Adipose tissue (tissue), 3 donors: ENCODE measurements at regions not wholly inside any gene's neighbourhood (a gene's known extent, or its start where the extent isn't known, plus 50 kb on each side); places are given as distances from the start of the nearest gene placed in this dataset.

Source experiments
- H3K27ac ChIP-seq: one replicate; pipeline ENCODE4 v1.5.1; 2013; ENCODE audit warnings: low read depth, low read length
- WGBS, 3 donors: extraction: QIAGEN DNeasy Blood & Tissue Kit; methylation state at CpG; one replicate each; pipeline ENCODE4 v1.1.7; 2013; 5-methylcytosine and 5-hydroxymethylcytosine counted together
- donor health status: healthy with polysubstance abuse.
- donor health status: Bipolar disorder and iron deficiency.
- donor health status: healthy.

DNA sequence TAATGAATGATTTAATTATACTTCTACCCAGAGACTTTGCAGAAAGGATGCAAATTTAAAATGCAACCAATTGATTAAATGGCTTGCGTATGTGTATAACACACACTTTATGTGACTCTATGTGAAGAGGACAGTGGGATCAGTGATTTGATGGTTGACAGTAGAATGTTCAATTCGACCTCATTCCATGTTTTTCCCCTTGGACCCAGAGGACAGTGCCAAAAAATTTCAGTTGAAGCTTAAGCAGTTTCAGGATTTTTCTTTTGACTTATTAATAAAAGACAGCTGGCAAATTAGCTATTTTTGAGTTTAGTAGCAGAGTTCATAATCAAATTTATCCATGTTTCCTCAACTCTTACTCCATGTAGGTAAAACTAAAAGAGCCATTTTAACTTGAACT is 742.4 kb upstream of the NR2F2 start:
- H3K27ac ChIP-seq, result no peak overlapping the region
- WGBS, 3 donors, result 61 to 76% (median 68%) methylated on average over 2 of the region's 2 CpGs

DNA sequence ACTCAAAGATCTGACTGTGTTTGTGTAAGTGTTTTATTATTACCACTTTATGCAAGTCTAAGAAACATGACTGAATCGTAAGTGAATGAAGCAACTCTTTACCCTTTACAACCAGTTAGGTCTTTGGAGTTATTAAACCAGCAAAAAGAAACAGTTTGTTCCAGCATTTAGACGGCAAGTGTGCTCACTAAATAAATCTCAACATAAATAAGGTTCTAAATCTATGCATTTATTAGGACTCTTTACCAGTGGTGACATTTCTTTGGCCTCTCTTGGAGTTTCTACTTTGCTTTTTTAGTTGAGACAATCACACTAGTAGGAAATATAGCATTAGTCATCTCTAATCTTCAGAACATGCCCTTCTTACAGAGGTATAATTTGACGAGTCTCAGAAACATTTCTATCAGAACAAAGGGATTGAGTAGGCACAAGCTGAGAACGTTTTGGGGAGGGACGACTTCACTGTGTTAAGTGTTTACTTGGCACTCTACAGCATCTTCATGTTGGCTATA is 739.9 kb upstream of the NR2F2 start:
- no peak overlapping the region for H3K27ac ChIP-seq

GRCh38 chr15:95591270-95591669 is 739.2 kb upstream of the NR2F2 start:
- H3K27ac ChIP-seq, result no peak overlapping the region
- 78 to 89% (median 79%) methylated on average over 5 of the region's 5 CpGs for WGBS, 3 donors

More for the DNA sequence above, 739.9 kb upstream of the NR2F2 start:
- WGBS, 3 donors, result 49 to 70% (median 61%) methylated on average over 5 of the region's 5 CpGs

DNA sequence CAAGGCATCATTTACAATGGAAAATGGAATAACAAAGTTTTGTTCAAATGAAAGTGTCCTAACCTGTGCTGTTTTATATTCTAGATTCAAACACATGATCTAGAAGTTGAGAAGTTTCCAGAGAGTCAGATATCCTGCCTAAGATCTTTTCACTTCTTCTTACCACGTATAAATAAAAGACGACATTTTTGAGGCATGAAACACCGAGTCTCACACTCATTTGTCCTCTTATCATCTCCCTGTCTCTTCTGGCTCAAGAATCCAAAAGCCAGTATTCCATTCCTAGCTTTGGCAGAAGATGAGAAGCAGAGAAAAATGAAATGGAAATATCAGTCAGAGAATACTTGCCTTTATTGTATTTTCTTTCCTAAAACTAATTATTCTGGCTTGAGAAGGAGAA is 738.6 kb upstream of the NR2F2 start:
- no peak overlapping the region for H3K27ac ChIP-seq
- 60 to 65% (median 60%) methylated on average over 3 of the region's 3 CpGs for WGBS, 3 donors

GRCh38 chr15:95594496-95594895 is 736.0 kb upstream of the NR2F2 start:
- WGBS, 3 donors, result 77 to 95% (median 91%) methylated on average over 4 of the region's 4 CpGs
- no peak overlapping the region for H3K27ac ChIP-seq

GRCh38 chr15:95595759-95596158 is 734.7 kb upstream of the NR2F2 start:
- H3K27ac ChIP-seq, result no peak overlapping the region

GRCh38 chr15:95596496-95596895 is 734.0 kb upstream of the NR2F2 start:
- WGBS, 3 donors, result 61 to 63% (median 62%) methylated on average over 6 of the region's 6 CpGs

GRCh38 chr15:95598251-95598855 is 732.1 kb upstream of the NR2F2 start:
- WGBS, 3 donors, result 50 to 67% (median 64%) methylated on average over 8 of the region's 8 CpGs
- H3K27ac ChIP-seq, result no peak overlapping the region

More at GRCh38 chr15:95596496-95596895, 734.0 kb upstream of the NR2F2 start:
- no peak overlapping the region for H3K27ac ChIP-seq

DNA sequence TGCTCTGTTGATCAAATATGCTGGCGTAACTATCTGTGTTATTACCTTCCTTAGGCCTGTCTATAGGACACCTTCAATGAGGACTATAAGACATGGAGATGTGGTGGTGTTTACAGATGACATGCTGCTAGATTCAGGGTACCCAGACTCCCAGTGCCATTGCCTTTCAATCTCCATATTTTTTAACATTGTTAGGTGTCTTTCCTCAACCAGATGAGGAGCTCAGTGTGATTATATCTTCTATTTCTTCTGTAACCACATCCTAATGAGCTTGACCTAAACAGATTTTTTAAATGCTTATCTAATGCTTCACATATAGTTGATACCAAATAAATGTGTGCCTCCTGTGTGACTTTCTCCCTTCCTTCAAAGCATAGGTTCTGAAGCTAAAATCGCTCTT is 730.1 kb upstream of the NR2F2 start:
- H3K27ac ChIP-seq, result no peak overlapping the region
- 83 to 96% (median 94%) methylated on average over 2 of the region's 2 CpGs for WGBS, 3 donors

- H3K27ac ChIP-seq, result no peak overlapping the region
- 91 to 97% (median 95%) methylated on average over 3 of the region's 3 CpGs for WGBS, 3 donors
Observed at GRCh38 chr15:95600884-95601283, 729.6 kb upstream of the NR2F2 start.

DNA sequence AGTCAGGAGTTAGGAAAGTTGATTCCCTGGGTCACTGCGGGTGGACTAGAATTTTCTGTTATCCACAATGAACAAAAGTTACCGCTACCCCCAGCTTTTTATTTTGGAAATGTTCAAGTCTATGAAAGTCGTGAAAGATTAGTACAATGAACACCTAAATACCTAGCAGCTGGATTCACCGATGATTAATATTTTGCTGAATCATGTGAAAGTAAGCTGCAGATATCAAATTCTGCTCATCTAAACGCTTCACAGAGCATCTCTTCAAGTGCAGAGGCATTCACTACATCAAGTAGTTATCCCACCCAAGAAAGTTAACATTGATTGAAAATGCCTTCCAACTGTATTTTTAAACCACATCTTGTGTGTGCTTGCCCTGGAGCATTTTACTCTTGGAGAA is 729.0 kb upstream of the NR2F2 start:
- WGBS, 3 donors, result 86 to 93% (median 92%) methylated on average over 5 of the region's 5 CpGs
- H3K27ac ChIP-seq, result no peak overlapping the region

DNA sequence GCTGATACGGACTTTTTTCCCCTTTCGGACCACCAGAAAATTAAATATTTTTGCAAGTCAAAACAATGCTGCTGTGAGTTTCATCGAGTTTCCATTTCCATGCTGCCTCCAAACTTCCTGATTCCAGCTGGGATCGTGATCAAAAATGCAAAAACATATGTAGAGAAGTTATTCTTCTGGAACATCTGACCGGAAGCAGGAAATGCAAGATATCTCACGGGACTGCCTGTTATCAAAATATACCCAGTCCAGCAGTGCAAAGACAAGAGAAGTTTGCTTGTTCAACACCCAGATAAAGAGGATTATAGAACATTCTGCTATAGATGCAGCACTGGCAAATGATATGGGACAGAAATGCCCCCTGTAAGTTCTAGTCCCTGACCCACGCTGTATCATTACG is 726.7 kb upstream of the NR2F2 start:
- no peak overlapping the region for H3K27ac ChIP-seq
- WGBS, 3 donors, result 51 to 62% (median 59%) methylated on average over 8 of the region's 8 CpGs

DNA sequence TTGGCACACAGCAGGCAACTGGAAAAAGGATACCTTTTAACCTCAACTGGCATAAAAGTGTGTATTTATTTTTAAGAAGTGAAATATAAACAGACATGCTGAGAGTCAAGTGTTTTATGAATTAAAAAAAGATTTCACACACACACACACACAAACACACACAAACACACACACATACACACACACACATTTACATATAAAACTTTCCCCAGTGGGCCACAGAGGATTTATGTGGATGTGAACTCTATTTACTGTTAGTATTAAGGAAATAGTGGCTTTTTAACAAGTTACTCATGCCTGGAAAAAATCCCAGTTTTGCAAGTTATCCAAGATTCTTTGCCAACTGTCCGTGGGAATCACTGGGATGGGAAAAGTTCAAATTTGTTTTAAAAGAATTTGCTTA is 725.9 kb upstream of the NR2F2 start:
- WGBS, 3 donors, result 31 to 49% (median 45%) methylated on average over 1 of the region's 1 CpG
- H3K27ac ChIP-seq, result no peak overlapping the region

DNA sequence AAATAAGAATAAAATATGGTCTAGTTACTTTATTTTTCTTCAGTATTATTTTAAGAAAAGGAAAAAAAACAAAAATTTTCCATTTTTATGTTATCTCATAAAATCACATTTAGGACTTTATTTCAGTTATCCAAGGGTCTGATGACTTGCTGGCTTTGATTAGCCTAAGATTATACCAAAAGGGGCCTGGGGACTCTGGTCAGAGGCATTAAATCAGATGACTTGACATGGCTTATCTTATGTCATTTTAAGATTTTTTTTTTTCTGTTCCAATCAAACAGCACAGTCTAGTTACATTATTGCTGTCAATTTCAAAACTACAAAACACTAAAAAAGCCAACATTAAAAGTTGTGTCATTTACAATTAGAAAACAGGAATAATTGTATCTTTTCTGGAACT is 725.4 kb upstream of the NR2F2 start:
- no peak overlapping the region for H3K27ac ChIP-seq

- no peak overlapping the region for H3K27ac ChIP-seq
- 90 to 96% (median 92%) methylated on average over 2 of the region's 2 CpGs for WGBS, 3 donors
Observed at GRCh38 chr15:95606551-95606950, 723.9 kb upstream of the NR2F2 start.

DNA sequence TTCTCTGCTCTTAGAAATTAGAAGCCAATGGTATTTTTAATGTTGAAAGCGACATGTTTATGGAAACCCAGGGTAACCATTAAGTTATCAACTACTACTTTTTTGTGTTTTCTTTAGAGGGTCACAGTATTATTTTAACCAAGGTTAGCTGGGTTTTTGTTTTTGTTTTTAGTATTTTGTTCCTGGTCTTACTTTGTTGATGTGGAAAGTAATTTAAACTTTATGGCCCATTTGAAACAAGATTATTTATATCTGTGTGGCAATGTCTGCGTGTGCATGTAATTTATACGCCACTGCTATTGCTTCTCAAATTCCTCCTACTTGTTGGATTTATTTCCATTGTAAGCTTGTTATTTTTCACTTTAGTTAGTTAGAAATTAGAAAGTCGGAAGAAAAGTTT is 722.1 kb upstream of the NR2F2 start:
- H3K27ac ChIP-seq, result no peak overlapping the region
- 89 to 92% (median 92%) methylated on average over 4 of the region's 4 CpGs for WGBS, 3 donors

DNA sequence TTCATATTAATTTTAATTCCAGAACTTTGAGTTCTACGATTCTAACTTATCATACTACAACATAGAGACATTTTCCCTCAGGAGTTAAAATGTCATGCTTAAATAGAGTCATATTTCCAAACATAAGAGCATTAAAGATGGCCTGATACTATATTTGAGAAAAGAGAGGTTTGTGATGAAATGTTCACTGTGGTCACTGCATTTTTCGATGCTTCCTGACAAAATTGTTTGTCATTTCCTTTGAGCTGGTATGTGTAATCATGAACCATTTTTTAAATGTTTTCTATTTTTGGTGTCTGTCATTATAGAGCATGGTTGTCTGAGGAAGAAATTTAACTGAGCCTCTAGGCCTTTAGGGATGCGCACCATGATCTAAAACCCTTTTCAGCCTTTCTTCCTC is 721.4 kb upstream of the NR2F2 start:
- no peak overlapping the region for H3K27ac ChIP-seq
- 74 to 81% (median 79%) methylated on average over 3 of the region's 3 CpGs for WGBS, 3 donors

- H3K27ac ChIP-seq, result no peak overlapping the region
- 87 to 90% (median 89%) methylated on average over 2 of the region's 2 CpGs for WGBS, 3 donors
Observed at GRCh38 chr15:95610945-95611344, 719.6 kb upstream of the NR2F2 start.

DNA sequence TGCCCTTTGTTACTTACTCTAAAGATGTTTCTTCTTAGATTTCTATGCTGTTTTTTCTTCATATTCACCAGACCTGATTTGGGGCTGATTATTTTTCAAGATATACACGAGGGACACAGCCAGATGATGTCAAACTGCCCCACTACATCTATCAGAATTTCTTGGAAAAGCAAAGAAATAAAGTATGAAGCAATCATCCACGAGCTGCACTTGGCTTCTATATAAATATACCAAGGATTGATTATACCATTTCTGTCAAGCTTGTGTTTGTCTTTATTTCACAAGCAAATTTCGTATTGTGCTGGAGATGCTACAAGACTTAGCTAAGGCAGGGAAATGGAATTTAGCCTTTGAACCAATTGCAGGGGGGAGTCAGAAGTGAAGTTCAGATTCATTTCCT is 715.1 kb upstream of the NR2F2 start:
- WGBS, 3 donors, result 24 to 53% (median 42%) methylated on average over 3 of the region's 3 CpGs
- H3K27ac ChIP-seq, result no peak overlapping the region

GRCh38 chr15:95616306-95616705 is 714.2 kb upstream of the NR2F2 start:
- H3K27ac ChIP-seq, result no peak overlapping the region
- 92 to 98% (median 95%) methylated on average over 2 of the region's 2 CpGs for WGBS, 3 donors
